GM13976 (cell line): ENCODE measurements at regions not wholly inside any gene's neighbourhood (a gene's known extent, or its start where the extent isn't known, plus 50 kb on each side); places are given as distances from the start of the nearest gene placed in this dataset.
"Not testable (repeated sequence)": the region's sequence is repeated elsewhere in the genome, so short reads cannot be mapped to it uniquely, and the experiment has no call there.

Experiments used
- DNase-seq: peaks from one replicate; pipeline ENCODE4 v3.0.0; 2012; ENCODE audit warnings: low spot score
- in situ Hi-C: fragments of 300-500 bp; cut with MboI; formaldehyde crosslinking; loops from one replicate; pipeline ENCODE4 v1.12.0; 2022; ENCODE audit warnings: low sequenced_read_pairs, mixed read lengths, inconsistent platforms; ENCODE audit not compliant: unreplicated experiment
- TF ChIP-seq, protein P1 (sequence below): IDR thresholded peaks from 2 replicates; pipeline ENCODE4 v1.5.1; 2012; ENCODE audit warnings: borderline replicate concordance, mild to moderate bottlenecking; ENCODE audit not compliant: insufficient read depth; ENCODE audit errors: extremely low read depth, missing control alignments, control extremely low read depth

DNA sequence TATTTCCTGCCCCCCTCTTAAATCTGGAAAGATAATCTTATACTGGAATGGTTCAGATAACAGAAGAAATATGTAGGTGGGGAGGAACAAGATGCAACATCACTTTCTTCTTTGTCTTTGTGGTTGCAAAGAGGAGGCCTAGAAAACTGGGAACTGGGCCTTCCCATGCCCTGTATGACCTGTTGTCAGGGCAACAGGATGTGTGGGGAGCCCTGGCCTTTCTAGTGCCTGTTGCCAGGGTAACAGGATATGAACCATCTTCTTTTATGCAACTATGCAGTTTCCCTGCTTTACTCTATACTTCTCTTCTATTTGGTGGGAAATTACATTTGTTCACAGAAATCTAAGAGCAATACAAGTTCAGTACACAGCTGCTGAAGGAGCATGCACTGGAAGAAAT, 79.8 kb upstream of the PDE1A start:
- TF ChIP-seq, protein P1, sequence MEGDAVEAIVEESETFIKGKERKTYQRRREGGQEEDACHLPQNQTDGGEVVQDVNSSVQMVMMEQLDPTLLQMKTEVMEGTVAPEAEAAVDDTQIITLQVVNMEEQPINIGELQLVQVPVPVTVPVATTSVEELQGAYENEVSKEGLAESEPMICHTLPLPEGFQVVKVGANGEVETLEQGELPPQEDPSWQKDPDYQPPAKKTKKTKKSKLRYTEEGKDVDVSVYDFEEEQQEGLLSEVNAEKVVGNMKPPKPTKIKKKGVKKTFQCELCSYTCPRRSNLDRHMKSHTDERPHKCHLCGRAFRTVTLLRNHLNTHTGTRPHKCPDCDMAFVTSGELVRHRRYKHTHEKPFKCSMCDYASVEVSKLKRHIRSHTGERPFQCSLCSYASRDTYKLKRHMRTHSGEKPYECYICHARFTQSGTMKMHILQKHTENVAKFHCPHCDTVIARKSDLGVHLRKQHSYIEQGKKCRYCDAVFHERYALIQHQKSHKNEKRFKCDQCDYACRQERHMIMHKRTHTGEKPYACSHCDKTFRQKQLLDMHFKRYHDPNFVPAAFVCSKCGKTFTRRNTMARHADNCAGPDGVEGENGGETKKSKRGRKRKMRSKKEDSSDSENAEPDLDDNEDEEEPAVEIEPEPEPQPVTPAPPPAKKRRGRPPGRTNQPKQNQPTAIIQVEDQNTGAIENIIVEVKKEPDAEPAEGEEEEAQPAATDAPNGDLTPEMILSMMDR: no peak
- in situ Hi-C loops: no loop called here
- DNase-seq: no peak

DNA sequence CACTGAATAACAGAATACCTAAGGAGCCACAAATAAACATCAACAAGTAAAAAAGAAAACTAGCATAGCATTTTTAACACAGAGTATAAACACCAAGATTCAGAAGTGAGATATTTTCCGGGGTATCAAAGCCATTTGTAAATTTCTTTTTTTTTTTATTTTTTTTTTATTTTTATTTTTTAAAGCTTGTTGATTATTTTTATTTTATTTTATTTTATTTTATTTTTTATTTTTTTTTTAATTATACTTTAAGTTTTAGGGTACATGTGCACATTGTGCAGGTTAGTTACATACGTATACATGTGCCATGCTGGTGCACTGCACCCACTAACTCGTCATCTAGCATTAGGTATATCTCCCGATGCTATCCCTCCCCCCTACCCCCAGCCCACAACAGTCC, 81.7 kb upstream of the PDE1A start:
- in situ Hi-C loops, DNase-seq: not testable (repeated sequence)

DNA sequence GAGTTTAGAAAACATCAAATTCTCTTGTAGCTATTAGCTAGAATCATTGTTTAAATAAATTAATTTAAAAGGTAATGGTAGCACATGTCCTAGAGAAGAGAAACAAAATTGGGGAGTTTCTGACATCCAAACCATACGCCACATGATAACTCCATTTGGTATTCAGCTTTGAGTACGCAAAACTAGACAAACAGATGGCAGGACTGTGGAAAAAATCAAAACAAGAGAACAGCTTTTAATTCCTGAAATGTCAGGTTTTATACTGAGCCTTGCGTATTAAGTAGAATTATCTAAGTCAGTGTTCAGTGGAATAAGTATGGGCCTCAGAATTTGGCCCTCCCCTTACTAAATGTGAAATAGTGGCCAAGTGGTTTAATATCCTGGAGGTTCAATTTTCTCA, 82.4 kb upstream of the PDE1A start:
- in situ Hi-C loops: no loop called here
- TF ChIP-seq, protein P1: no peak

GRCh38 chr2:182521453-182522404, 94.9 kb upstream of the PDE1A start:
- in situ Hi-C loops: no loop called here
- no peak for DNase-seq
- TF ChIP-seq, protein P1: no peak

More for the DNA sequence above, 82.4 kb upstream of the PDE1A start:
- DNase-seq: no peak

DNA sequence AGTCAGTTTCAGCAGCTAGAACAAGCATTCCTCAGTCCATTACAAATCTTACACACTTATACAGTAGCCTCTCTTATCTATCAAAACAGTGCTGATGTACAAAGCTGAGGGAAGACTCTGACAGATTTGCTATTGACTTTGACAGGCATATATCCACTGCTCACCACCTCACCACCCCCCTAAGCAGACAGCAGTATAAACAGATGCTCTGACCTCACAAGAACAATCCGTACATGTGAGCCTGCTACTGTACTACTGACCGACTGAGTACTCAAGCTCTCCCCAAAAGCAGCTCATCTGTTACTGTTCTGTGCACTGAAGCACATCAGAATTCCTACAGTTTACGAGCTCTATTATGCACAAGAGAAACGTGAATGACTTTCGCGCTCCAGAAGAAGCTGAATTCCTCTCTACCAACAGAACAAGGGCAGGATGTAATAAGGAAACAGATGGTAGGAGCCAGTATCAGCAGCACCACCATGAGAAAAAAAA, 95.6 kb upstream of the PDE1A start:
- TF ChIP-seq, protein P1: no peak
- no peak for DNase-seq
- in situ Hi-C loops: no loop called here

DNA sequence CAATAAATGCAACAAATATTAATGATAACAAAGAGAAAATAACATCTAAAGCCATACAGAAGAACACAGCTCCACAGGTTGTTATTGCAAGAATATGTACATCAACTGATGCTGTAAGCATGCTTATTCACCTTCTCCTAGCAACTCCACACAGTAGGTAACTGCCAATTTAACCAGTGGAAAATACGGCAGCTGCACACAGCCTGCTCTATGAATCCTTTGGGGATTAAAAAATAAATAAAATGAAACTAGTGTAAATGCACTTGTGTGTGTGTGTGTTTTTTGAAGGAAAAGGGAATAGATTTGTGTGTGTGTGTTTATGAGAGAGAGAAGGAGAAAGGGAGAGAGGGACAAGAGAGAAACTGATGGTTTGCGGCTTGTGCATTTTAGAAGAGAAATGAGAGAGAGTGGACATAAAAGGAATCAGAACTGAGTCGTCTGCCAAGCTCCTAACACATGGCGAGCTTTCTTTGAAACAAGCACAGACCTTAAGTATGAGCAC, 96.2 kb upstream of the PDE1A start:
- TF ChIP-seq, protein P1: no peak
- DNase-seq: no peak
- in situ Hi-C loops: no loop called here

DNA sequence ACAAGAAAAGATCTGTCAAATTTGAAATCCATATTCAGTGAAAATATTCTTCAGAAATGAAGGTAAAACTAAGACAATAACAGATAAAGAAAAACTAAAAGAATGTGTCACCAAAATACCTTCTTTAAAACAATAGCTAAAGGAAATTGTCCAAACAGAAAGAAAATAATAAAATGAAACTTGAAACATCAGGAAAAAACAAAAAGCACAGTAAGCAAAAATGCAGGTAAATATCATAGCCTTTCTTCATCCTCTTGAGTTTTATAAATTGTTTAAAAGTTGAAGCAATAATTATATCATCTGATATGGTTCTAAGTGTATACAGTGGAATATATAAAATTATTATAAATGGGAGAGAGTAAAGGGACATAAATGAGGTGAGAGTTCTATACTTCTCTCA, 103.8 kb upstream of the PDE1A start:
- DNase-seq: no peak
- in situ Hi-C loops: no loop called here
- TF ChIP-seq, protein P1: no peak
